ENCODE measurements at regions not wholly inside any gene's neighbourhood (a gene's known extent, or its start where the extent isn't known, plus 50 kb on each side); places are given as distances from the start of the nearest gene placed in this dataset.

DNA sequence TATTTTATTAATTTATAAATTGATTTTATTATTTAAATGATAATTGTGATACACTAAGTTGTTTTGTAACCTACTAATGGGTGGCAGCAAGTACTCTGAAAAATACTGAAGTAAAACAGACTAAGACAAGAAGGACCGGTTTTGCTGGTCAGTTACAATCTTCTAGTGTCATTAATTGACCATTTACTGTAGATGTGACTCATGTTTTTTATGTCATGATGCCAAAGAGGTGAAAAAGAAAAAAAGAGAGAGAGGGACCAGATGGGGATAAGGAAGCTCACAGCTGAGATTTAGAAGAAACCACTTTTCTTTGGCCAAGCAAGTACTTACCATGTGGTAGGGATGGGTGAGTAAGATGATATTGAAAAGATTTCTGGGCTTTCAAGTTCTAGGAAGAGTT, 955.8 kb upstream of the LRRTM1 start:
- no peak for DNase-seq (ENCODE audit: low read depth in 2 of 3, low spot score in 2 of 3)

GRCh38 chr2:81250270-81250669, 945.7 kb upstream of the LRRTM1 start:
- DNase-seq (ENCODE audit: low read depth in 2 of 3, low spot score in 2 of 3): no peak

DNA sequence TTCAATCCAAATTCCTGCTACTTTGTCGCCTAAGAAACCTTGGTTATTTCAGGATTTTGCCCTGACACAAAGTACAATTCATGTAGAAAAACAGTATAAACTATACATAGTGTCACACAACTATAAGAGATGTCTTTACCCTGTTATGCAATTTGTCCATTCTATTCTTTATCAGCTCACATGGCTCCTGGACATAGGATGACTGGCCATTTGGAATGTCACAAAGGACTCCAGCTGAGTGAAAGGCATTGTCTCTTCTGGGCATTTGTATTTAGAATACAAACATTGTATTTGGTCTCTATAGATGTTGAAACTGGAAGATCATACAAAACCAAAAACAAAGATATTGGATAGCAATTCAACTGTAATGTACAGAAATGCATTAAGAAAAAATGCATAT, 944.6 kb upstream of the LRRTM1 start:
- DNase-seq (ENCODE audit: low read depth in 2 of 3, low spot score in 2 of 3): no peak

- DNase-seq (ENCODE audit: low read depth in 2 of 3, low spot score in 2 of 3): no peak
Observed at GRCh38 chr2:81247648-81248047, 943.1 kb upstream of the LRRTM1 start.

- DNase-seq (ENCODE audit: low read depth in 2 of 3, low spot score in 2 of 3): no peak
Observed at GRCh38 chr2:81242501-81242900, 937.9 kb upstream of the LRRTM1 start.

- no peak for DNase-seq (ENCODE audit: low read depth in 2 of 3, low spot score in 2 of 3)
Observed at GRCh38 chr2:81238462-81238861, 933.9 kb upstream of the LRRTM1 start.

DNA sequence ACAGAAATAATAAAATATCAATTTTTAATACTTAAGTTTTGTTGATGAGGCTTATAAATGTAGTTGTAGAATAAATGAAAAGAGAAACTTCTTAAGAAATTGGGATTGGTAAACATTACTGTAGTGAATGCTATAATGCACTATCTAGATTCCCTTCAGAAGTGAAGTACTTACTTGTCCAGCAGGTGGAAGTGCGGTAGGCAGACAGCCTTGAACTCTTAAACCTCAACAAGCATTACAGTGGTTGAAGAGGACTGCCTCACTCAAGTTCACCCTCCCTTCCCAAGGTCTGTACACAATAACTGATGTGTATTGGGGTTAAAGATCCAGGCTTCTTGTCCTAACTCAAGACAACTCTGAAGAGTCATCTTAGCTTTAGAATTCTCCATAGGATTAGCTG, 931.0 kb upstream of the LRRTM1 start:
- no peak for DNase-seq (ENCODE audit: low read depth in 2 of 3, low spot score in 2 of 3)

DNA sequence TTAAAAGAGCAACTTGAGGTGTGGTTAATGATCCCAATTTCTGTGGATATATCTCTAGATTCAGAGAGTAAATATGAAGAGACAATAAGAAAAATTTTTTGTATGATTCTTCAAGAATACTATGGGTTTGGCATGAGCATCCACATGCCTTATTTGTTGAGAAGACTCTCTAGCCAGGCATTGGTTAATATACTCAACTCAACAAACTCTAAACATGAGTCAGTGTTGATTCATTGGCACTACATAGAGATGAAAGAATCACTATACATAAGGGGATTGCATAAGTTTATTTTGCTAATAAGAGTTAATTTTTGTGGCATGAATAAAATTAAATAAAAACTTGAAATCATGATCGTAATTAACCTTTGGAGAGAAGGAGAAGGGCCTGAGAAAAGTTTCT, 930.2 kb upstream of the LRRTM1 start:
- DNase-seq (ENCODE audit: low read depth in 2 of 3, low spot score in 2 of 3): no peak

GRCh38 chr2:81225756-81226155, 921.2 kb upstream of the LRRTM1 start:
- DNase-seq (ENCODE audit: low read depth in 2 of 3, low spot score in 2 of 3): no peak

DNA sequence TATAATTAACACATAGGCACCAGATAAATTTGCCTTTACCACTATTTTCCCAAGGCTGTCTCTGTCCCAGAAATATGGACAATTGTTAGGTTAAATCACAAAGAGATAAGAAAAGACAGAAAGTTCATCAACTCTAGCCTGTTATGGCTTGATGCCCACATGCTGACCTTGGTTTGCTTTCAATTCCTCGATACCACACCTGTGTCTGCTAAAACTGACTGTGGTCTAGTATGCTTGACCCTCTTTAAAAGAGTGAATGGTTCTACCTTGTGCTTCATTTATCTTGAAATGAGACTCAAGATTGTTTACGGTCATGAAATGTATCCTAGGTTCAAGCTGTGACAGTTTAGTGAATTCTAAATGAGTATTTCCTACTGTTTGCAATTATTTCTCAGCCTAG, 909.0 kb upstream of the LRRTM1 start:
- DNase-seq (ENCODE audit: low read depth in 2 of 3, low spot score in 2 of 3): no peak

DNA sequence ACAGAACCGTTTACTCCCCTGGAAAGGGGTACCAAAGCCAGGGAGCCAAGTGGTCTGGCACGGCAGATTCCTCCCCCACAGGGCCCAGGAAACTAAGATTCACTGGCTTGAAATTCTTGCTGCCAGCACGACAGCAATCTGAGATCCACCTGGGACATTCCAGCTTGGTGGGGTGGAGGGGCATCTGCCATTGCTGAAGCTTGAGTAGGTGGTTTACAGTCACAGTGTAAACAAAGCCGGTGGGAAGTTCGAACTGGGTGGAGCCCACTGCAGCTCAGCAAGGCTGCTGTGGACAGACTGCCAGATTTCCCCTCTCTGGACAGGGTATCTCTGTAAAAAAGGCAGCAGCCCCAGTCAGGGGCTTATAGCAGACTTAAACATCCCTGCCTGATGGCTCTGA, 901.7 kb upstream of the LRRTM1 start:
- no peak for DNase-seq (ENCODE audit: low read depth in 2 of 3, low spot score in 2 of 3)

DNA sequence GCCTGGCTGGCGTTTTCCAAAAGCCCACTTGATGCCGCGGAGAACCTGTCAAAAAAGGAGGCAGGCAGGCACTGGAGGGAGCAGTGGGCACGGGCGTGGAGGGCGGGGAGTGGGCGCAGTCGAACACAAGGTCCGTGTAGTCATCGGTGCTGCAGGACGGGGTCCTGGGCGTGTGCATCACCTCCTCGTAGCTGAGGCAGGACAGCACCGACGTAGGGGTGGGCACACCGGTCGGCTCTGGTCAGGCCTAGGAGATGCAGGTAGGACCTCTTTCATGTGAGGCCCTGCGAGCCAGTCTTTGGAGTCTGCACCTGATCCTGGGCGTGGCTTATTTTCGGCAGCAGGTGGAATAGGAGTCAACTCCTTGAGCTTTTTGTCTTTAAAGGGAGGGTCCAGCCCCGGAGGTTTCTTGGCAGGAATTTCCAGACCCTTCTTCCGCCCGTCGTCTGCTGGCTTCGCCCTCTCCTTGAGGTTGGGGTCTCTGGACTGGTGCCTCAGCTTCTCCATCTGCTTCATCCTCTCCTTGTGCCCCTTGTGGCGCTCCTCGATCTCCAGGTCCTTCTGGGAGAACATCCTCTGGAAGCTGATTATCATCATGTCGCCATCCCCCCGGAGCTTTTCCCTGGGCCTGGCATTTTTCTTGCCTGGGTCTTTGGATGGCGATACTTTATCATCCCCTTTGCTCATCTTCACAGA, 892.5 kb upstream of the LRRTM1 start:
- DNase-seq (ENCODE audit: low read depth in 2 of 3, low spot score in 2 of 3): no peak

DNA sequence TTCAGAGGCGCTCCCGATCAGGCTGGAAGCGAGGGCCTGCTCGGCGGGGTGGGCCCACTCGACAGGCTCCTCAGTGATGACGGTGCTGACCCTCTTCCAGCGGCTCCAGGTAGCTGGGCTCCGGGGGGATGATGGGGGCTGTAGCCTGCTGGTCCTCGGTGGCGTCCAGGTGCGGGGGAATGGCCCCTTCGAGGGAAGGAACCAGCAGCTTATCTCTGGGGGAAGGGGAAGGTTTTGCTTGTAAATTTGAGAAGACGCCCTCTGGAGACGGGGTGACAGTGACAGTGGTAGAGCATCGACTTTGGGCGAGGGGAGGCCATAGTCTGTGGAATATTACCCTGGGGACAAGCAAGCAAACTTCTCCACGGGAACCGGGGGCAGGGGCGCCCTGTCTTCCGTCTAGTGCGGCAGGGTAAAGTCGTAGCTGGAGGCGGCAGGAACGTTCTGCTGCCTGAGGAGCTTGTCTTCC, 891.9 kb upstream of the LRRTM1 start:
- DNase-seq (ENCODE audit: low read depth in 2 of 3, low spot score in 2 of 3): no peak

DNA sequence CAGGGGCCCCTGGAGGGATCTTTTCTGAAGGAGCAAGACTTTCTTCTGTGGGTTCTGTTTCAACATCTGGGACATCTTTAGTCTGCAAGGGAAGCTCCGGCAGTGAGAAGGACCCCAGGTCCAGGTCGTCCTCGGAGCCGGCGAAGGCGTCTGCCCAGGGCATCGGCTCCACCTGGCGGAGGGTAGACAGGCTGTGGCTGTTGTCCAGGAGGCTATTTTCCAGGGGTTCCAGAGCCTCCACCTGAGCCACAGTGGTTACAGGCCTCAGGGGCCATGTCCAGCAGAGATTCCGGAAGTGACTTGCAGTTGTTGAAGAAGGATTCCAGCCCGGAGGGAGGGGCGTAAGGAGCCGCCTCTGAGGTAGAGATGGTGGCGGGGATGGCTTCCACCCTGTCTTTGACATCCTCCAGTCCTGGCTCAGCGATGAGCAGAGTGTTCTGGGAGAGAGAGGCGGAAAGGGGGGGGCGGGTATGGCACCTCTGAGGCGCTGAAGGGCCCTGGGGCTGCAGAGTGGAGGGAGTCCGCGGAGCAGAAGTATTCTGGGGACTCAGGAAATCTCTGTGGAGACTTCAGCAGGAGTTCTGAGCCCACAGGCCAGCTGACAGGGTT, 891.3 kb upstream of the LRRTM1 start:
- DNase-seq (ENCODE audit: low read depth in 2 of 3, low spot score in 2 of 3): no peak

- DNase-seq (ENCODE audit: low read depth in 2 of 3, low spot score in 2 of 3): no peak
Observed at GRCh38 chr2:81195017-81195773, 890.6 kb upstream of the LRRTM1 start.

DNA sequence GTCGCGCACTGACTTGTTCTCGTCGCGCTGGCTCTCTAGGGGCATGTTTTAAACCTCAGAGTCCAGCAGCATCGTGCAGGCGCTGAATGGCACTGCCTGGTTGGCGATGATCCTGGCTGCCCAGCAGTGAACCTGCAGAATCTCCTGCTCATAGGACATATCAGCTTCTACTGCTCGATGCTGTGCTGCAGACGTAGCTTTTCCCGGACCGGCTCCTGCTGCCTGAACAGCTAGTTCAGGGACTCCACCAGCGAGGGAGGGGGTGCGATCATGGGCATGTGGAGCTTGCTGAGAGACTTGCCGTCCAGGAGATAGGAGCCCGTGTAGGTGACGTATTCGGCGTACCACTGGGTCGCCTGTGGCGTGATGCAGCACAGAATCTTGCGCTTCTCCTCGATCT, 890.0 kb upstream of the LRRTM1 start:
- DNase-seq (ENCODE audit: low read depth in 2 of 3, low spot score in 2 of 3): no peak

- no peak for DNase-seq (ENCODE audit: low read depth in 2 of 3, low spot score in 2 of 3)
Observed at GRCh38 chr2:81194176-81194575, 889.6 kb upstream of the LRRTM1 start.

DNA sequence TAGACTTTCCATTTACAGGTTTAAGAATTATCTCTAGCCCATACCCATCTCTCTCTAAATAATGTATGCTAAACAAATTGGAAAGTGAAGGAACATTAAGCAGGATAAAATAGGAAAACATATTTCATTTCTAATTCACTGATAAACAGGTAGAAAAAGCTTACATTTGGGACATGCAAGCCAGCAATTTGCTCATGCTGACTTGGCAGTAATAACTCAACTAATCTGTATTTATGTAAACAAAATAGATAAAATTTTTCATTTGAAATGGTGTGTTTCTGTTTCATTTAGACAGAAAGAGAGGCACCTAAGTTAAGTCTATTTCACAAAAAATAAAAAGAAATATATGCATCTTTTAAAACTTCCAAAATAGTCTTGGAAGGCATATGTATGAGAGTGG, 877.3 kb upstream of the LRRTM1 start:
- DNase-seq (ENCODE audit: low read depth in 2 of 3, low spot score in 2 of 3): no peak

DNA sequence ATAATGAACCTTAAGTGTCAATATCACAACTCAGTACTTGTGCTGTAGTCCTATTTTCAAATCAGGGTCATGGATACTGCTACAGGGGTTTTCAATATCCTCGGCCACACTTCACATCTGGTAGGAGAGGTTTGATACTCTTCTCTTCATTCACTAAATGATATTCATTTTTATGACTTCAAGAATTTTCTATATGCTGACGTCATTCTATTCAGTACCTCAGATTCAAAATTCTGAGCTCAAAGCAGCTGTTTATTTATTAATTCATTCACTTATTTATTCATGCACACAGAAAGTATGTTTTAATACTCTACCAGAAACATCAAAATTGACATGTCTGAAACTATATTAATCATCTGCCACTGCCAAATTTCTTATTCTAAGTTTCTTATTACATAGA, 866.9 kb upstream of the LRRTM1 start:
- DNase-seq (ENCODE audit: low read depth in 2 of 3, low spot score in 2 of 3): no peak

DNA sequence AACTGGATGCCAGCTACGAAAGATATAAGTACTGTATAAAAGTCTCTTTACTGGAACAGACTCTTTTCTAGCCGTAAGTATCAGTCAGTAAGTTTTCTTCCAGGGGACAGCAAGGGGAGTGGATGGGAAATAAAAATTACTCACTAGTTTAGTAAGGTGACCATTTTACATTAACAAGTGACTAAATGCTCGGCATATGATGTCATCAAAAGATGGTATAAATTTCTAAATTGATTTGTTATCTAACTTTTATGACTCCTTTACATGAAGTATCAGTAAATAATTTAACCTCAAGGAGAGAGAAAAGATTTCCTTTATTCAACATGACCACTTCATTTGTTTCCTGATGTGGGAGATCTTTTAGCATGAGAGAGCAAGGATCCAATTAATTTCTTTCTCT, 859.0 kb upstream of the LRRTM1 start:
- no peak for DNase-seq (ENCODE audit: low read depth in 2 of 3, low spot score in 2 of 3)

GRCh38 chr2:81158505-81158904, 854.0 kb upstream of the LRRTM1 start:
- DNase-seq (ENCODE audit: low read depth in 2 of 3, low spot score in 2 of 3): no peak

GRCh38 chr2:81148323-81148722, 843.8 kb upstream of the LRRTM1 start:
- DNase-seq (ENCODE audit: low read depth in 2 of 3, low spot score in 2 of 3): no peak
